PC-3 (cell line): ENCODE measurements at regions not wholly inside any gene's neighbourhood (a gene's known extent, or its start where the extent isn't known, plus 50 kb on each side); places are given as distances from the start of the nearest gene placed in this dataset.

Experiments used
- ATAC-seq: fragments of 200-7000 bp; cut with Tn5 transposase; 2 replicates; pipeline ENCODE4 v1.9.1; 2020; ENCODE audit warnings: mild to moderate bottlenecking, moderate library complexity
- BruUV-seq: library from RNA; stranded (reverse); fragments of 400-500 nt; replicated peaks from 2 replicates; lab custom pipeline; 2021; lab: Mats Ljungman, UMichigan
- CTCF ChIA-PET: fragments of 300-600 bp; sonication (Branson Sonifier 250); formaldehyde crosslinking; loops from one replicate; lab custom pipeline; 2022; ENCODE audit warnings: antibody characterized with exemption; lab: Charles Lee
- POLR2A ChIA-PET: fragments of 300-600 bp; sonication (Branson Sonifier 250); formaldehyde crosslinking; loops from one replicate; lab custom pipeline; 2022; ENCODE audit warnings: antibody characterized with exemption; ENCODE audit not compliant: unreplicated experiment; lab: Charles Lee
- DNase-seq: peaks from one replicate; pipeline ENCODE4 v3.0.0-alpha.2; 2015
- H2AFZ ChIP-seq: fragments of 300-600 bp; sonication (generic); 2 replicates; pipeline ENCODE4 v1.6.0; 2016; ENCODE audit warnings: antibody characterized with exemption, low read length
- H3F3A ChIP-seq: fragments of 300-600 bp; sonication (generic); one replicate; pipeline ENCODE4 v1.6.0; 2017; ENCODE audit warnings: antibody characterized with exemption, low read length, control low read depth, mild to moderate bottlenecking; ENCODE audit not compliant: unreplicated experiment
- H3K27ac ChIP-seq: fragments of 300-600 bp; sonication (generic); 2 replicates; pipeline ENCODE4 v1.5.1; 2016; ENCODE audit warnings: mild to moderate bottlenecking, low read length
- H3K27me3 ChIP-seq: fragments of 300-600 bp; sonication (generic); 2 replicates; pipeline ENCODE4 v1.6.1; 2016; ENCODE audit warnings: low read length, mixed read lengths
- H3K36me3 ChIP-seq: fragments of 300-600 bp; sonication (generic); 2 replicates; pipeline ENCODE4 v1.6.1; 2016; ENCODE audit warnings: low read depth, mixed run types, low read length, mixed read lengths
- H3K4me1 ChIP-seq: fragments of 300-600 bp; sonication (generic); 2 replicates; pipeline ENCODE4 v1.5.1; 2016; ENCODE audit warnings: low read length; ENCODE audit not compliant: insufficient read depth
- H3K4me2 ChIP-seq: fragments of 300-600 bp; sonication (generic); 2 replicates; pipeline ENCODE4 v1.6.0; 2016; ENCODE audit warnings: low read length
- H3K4me3 ChIP-seq: fragments of 300-600 bp; sonication (generic); 2 replicates; pipeline ENCODE4 v1.5.1; 2016; ENCODE audit warnings: mild to moderate bottlenecking, low read length, mixed read lengths
- H3K79me2 ChIP-seq: fragments of 300-600 bp; sonication (generic); 2 replicates; pipeline ENCODE4 v1.6.1; 2017; ENCODE audit warnings: low read length, mixed read lengths
- H3K9ac ChIP-seq: fragments of 300-600 bp; sonication (generic); 2 replicates; pipeline ENCODE4 v1.6.0; 2016; ENCODE audit warnings: mild to moderate bottlenecking, low read length
- H3K9me2 ChIP-seq: fragments of 300-600 bp; sonication (generic); replicated peaks from 2 replicates; pipeline ENCODE4 v1.6.1; 2016; ENCODE audit warnings: mixed run types, low read length, mixed read lengths
- H3K9me3 ChIP-seq: fragments of 300-600 bp; sonication (generic); 2 replicates; pipeline ENCODE4 v1.6.1; 2016; ENCODE audit warnings: low read length, mixed read lengths
- H4K20me1 ChIP-seq: fragments of 300-600 bp; sonication (generic); 2 replicates; pipeline ENCODE4 v1.6.1; 2016; ENCODE audit warnings: low read length, mixed read lengths
- CTCF ChIP-seq: fragments of 300-600 bp; sonication (generic); conservative IDR thresholded peaks from 2 replicates; pipeline ENCODE4 v1.5.1; 2017; ENCODE audit warnings: antibody characterized with exemption, low read depth, mild to moderate bottlenecking, low read length
- EZH2 ChIP-seq: fragments of 300-600 bp; sonication (generic); IDR thresholded peaks from one replicate; pipeline ENCODE4 v1.6.1; 2017; ENCODE audit warnings: antibody characterized with exemption, mild to moderate bottlenecking, low read length; ENCODE audit not compliant: unreplicated experiment
- EZH2phosphoT487 ChIP-seq: fragments of 300-600 bp; sonication (generic); IDR thresholded peaks from 2 replicates; pipeline ENCODE4 v1.6.1; 2018; ENCODE audit warnings: mild to moderate bottlenecking, antibody characterized with exemption, low read length, borderline replicate concordance
- intact Hi-C: fragments of 100-400 bp; cut with micrococcal nuclease; formaldehyde crosslinking; loops from 2 replicates; pipeline ENCODE4 v1.9.0; 2023

DNA sequence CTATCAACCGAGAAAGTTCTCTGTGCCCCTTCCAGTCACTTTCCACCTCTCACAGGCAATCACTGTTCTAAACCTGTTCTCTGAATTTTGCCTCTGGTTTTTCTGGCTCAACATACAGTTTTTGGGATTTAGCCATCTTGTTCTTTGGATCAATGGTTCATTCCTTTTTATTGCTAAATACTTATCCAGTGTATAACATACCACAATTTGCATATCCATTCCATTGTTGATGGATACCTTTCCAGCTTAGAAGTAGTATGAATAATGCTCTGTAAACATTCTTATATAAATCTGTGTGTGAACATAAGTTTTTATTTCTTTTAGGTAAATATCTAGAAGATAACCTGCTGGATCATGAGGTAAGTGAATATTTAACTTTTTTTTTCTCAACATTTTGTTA, 87.8 kb upstream of the FNDC3B start:
- Histone ChIP-seq H2AFZ (no peak overlapping the region), H4K20me1 (no peaks in the 10 kb centered on the region), H3K4me3 (no peak overlapping the region), H3K9ac (no peak overlapping the region), H3K27ac (peak overlapping the region; percentile 45), H3K79me2 (no peaks in the 10 kb centered on the region), H3K4me1 (peaks cover 72% of the 10 kb centered on the region), H3F3A (no peaks in the 10 kb centered on the region), H3K9me2 (no peaks in the 10 kb centered on the region), H3K9me3 (no peaks in the 10 kb centered on the region), H3K4me2 (peak overlapping the region; percentile 30; the same call in 1 of the 2 replicates), H3K36me3 (no peaks in the 10 kb centered on the region), H3K27me3 (no peaks in the 10 kb centered on the region)
- BruUV-seq = no TSS peak
- CTCF ChIA-PET = no interaction called here
- DNase-seq (peak; percentile 87), ATAC-seq (peak; percentile 62)
- POLR2A ChIA-PET = interaction anchor here (0.7 kb wide), 2 partner anchors 252 to 266 kb away, joined by 3 read pairs; no protein-coding TSS in a partner anchor
- intact Hi-C loops = loop anchor here (2.0 to 5.0 kb wide), 3 partner anchors 15 to 189 kb away; partner anchors contain the start of gene FNDC3B
- TF ChIP-seq CTCF (no peak), EZH2phosphoT487 (no peak), EZH2 (no peak)

GRCh38 chr3:171953301-171954022, 85.9 kb upstream of the FNDC3B start:
- TF ChIP-seq EZH2 (no peak), CTCF (no peak), EZH2phosphoT487 (no peak)
- CTCF ChIA-PET = no interaction called here
- DNase-seq = peak; percentile 80
- Histone ChIP-seq H4K20me1 (no peaks in the 10 kb centered on the region), H3K9me3 (no peaks in the 10 kb centered on the region), H3K4me1 (peaks cover 68% of the 10 kb centered on the region), H3F3A (no peaks in the 10 kb centered on the region), H2AFZ (peak overlapping the region; percentile 0; the same call in 1 of the 2 replicates), H3K4me2 (peak overlapping the region; percentile 71), H3K9ac (no peak overlapping the region), H3K27me3 (no peaks in the 10 kb centered on the region), H3K27ac (peak overlapping the region; percentile 45), H3K4me3 (peak overlapping the region; percentile 24), H3K9me2 (no peaks in the 10 kb centered on the region), H3K79me2 (no peaks in the 10 kb centered on the region), H3K36me3 (no peaks in the 10 kb centered on the region)
- POLR2A ChIA-PET = interaction anchor here (0.6 to 0.7 kb wide), 3 partner anchors 10 to 62 kb away, joined by 3 to 5 read pairs (median 5); no protein-coding TSS in a partner anchor
- BruUV-seq = no TSS peak
- peak; percentile 61 for ATAC-seq
- intact Hi-C loops = loop anchor here (5.0 kb wide), 1 partner anchor 84 kb away; the partner anchor contains the start of gene FNDC3B
